GM12891 (cell line): ENCODE measurements at regions not wholly inside any gene's neighbourhood (a gene's known extent, or its start where the extent isn't known, plus 50 kb on each side); places are given as distances from the start of the nearest gene placed in this dataset.

ENCODE experiments used
- PAX5 ChIP-seq: IDR thresholded peaks from 2 replicates; pipeline ENCODE4 v1.6.1; 2011; ENCODE audit warnings: low read length, moderate library complexity, mild to moderate bottlenecking; ENCODE audit not compliant: insufficient read depth, severe bottlenecking
- POLR2A ChIP-seq: IDR thresholded peaks from 2 replicates; pipeline ENCODE4 v1.6.1; 2011; ENCODE audit warnings: low read depth, low read length, control low read depth
- POLR2AphosphoS5 ChIP-seq: IDR thresholded peaks from 2 replicates; pipeline ENCODE4 v1.6.1; 2011; ENCODE audit warnings: low read depth, low read length, control low read depth
- SPI1 ChIP-seq: IDR thresholded peaks from 2 replicates; pipeline ENCODE4 v1.6.1; 2011; ENCODE audit warnings: low read depth, low read length, control low read depth
- TAF1 ChIP-seq: IDR thresholded peaks from 2 replicates; pipeline ENCODE4 v1.6.1; 2011; ENCODE audit warnings: low read depth, low read length, control low read depth

DNA sequence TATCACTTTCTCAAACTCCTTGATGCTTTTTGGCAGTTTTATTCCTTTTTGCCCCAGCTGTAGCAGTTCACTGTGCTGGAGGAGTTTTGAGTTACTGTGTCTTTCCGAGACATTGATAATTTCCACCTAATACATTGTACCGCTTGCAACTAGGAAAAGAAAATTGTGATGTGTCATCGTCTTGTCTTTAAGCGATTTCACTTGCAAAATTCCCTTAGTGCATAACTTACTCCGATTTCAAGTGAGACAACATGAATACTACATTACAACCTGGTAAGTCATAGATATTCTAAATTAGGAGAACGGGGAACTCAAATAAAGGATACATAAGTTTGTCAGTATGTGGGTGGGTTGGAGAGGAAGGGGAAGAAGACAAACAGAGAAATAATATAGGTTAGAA is 340.5 kb upstream of the KYNU start:
- TF ChIP-seq POLR2AphosphoS5: no peak
- no peak for TF ChIP-seq POLR2A
- no peak for TF ChIP-seq TAF1
- TF ChIP-seq PAX5: no peak
- TF ChIP-seq SPI1: no peak
